Stimulated activated CD4-positive, alpha-beta T cell treated with anti-CD3 and anti-CD28 coated beads, Interleukin-2, amount 100 ng/mL, for 24 hours (primary cell): ENCODE measurements at regions not wholly inside any gene's neighbourhood (a gene's known extent, or its start where the extent isn't known, plus 50 kb on each side); places are given as distances from the start of the nearest gene placed in this dataset.

Experiments used
- DNase-seq, 2 donors: peaks; one replicate each; pipeline ENCODE4 v3.0.0-alpha.2; 2020

DNA sequence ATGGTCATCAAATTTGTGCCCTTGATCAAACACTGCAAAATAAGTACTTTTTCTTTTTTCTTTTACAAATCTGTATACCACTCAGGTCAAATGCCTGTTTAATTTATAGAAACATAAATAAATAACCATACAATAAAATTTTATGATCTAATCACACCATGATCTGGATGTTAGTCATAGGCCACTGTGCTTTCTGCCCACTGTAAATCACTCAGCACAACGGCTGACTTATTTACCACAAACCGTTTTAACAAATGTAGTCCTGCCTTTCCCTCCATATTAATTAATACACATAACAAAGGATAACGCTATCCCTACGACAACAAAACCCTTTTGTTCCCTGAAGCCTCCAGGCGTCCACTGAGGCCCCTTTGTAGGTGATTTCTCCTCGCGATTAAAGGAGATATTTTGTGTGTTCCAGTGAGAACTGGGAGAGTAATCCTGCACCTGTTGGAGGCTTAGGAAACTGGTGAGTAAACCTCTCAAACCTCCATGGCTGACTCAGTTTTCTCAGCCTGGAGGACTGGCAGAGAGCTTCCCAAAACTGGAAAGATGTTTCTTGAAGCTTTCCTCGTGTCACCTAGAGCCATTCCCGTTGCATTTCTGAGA is 477.1 kb upstream of the SGCG start:
- no peak for DNase-seq

DNA sequence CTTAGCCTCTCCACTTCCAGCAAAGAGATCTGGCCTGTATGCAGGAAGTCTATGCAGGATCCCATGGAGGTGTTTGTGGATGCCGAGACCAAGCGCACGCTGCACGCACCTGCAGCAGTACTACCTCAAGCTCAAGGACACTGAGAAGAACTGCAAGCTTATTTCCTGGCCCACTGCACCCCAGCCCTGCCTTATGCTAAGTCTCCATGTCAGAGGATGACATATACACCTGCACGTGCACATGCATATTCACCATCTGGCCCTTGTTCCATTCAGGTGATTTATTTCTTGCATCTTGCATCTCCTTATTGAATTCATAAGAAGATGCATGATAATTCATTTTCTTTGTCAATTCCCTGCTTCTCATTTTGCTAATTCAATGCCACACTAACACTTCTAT is 472.8 kb upstream of the SGCG start:
- DNase-seq, result no peak

DNA sequence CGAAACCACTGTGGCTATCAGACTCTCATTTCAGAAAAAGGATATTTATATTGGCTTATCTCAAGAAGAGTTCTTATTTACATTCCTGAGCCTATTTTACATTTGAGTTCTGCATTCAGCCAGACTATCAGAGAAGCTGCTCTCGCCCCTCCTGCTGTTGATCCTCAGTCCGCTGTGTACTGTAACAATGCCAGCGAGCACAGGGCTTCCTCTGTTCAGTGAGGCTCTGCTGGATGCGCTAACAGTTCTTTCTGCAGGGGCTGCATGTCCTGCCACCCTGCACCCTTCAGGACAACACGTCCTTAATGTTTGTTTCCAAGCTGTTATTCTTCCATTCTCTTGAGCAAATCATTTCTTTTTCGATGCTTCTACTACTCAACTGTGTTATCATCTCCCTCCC is 463.7 kb upstream of the SGCG start:
- DNase-seq, result no peak

DNA sequence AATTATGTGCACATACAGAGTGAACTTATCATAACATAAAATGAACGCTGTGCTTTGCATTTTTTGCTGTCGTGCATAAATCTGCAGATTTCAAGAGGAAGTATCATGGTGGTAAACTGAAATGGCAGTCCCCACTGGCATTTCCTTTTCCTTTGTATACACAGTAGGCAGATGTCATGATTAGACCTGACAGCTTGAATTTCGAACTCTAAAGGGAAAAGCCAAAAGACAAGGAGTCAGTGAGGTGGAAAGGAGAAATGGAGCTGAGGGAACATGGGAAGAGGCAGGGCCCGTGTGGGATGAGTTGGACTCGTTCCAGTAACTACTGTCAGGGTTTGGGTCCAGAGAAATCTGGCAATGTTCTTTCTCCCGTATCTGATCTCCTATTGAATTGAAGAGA is 454.1 kb upstream of the SGCG start:
- DNase-seq, result no peak

DNA sequence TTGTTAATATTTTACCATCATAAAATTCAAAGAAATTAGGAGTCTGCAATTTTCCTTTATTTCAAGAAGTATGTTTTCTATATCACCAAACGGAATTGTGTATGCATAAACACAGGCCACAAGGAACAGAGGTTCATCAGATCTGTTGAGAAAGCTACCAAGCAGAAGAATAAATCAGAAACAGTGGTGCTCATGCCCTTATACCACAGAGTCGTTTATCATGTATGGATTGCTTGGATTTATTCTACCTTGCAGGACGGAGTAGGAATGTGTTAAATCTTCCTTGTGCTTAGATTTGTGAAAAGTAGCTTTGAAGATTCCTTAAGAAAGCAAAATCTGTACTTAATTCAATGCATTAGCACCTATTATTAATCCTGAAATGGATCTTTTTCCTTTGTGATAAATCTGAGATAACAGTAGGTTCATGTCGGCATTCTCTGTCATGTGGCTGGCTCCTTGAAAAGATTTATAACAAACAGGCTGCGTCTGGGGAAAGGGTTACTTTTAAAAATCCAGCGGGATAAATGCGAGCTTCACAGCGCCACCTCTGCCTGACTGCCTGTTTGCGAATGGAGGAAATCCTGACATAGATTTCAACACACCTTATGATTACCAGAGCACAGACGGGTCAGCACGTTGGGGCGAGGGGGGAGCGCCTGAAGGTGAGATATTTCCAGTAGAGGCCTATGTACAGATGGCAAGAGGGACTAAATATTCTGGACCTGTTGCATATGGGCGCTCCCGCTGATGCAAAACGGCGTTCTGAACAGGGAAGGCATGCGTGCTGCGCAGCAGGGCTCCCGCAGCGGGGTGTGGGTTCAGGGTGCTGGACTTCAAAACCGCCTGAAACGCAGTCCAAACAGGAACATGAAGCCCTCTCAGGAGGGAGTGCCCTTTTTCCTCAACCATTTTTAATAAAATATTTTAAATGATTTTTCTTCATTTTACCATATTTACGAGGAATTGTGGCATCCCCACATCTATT is 445.5 kb upstream of the SGCG start:
- no peak for DNase-seq

DNA sequence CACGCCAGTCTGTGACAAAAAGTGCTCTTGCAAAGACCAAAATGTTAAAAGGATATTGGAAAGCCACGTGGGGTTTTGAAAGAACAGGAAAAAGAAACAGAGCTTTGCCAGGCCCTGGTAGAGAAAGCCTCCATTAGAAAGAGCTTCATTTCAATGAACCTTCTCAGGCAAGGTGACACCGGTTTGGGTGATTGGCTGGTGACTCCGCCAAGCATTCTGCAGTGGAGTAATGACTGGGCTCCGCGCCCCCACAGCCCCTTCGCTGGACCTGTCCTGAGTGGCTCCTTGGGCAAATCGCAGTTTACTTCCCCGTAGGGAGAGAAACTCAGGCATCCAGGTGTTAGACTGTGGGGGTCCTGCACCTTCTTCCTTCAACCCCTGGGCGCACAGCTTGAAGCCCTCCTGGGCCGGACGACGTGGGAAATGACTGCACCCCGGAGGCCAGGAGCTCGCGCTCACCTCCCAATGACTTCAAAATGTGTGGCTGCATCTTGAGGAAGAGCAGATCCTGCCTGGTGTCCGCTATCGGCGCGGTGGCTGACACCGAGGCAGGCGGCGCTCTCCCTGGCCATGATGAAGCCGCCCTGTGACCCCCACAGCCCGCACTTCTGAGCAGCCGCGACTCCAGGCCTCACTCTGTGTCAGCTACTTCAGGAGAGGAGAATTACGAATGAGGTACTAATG is 444.6 kb upstream of the SGCG start:
- no peak for DNase-seq

DNA sequence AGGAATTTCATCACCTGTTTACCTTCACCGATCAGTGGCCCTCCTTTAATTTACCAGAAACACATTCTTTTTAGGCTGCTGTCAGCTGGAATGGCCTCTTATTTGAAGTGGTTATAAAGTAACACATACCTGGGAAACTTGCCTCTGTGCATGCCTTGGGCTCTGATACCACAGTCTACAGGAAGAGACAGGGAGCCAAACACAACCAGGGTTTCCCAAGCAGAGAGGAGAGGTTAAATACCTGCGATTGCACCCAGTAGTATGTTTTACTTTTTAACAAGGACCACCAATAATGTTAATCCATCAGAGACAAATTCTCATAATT is 444.0 kb upstream of the SGCG start:
- no peak for DNase-seq

DNA sequence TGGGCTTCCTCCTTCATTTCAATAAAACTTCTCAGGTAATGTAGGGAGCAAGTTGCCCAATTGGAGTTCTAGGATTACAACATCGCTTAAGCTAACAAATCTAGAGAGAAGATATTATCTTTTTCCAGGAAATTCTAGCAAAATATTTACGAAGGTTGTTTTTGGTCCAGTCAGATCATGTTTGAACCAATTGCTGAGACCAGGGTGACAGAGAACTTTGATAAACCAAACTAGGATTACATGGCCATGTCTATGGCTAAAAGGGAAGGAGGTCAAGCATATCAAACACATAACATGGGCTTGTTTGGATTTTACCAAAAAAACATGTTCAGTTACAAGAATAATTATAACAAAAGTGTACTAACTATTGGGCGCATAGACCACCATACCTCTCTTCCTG is 442.4 kb upstream of the SGCG start:
- DNase-seq, result no peak

DNA sequence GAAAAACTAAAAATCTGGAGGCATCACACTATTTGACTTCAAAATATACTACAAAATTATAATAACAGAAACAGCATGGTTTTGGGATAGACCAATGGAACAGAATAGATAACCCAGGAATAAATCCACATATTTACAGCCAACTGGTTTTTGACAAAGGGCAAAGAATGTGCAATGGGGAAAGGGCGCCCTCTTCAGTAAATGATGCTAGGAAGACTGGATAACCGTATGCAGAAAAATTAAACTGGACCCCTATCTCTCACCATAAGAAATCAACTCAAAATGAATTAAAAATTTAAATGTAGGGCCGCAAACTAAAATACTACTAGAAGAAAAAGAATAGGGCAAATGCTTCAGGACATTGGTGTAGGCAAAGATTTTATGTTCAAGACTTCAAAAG is 440.5 kb upstream of the SGCG start:
- no peak for DNase-seq

DNA sequence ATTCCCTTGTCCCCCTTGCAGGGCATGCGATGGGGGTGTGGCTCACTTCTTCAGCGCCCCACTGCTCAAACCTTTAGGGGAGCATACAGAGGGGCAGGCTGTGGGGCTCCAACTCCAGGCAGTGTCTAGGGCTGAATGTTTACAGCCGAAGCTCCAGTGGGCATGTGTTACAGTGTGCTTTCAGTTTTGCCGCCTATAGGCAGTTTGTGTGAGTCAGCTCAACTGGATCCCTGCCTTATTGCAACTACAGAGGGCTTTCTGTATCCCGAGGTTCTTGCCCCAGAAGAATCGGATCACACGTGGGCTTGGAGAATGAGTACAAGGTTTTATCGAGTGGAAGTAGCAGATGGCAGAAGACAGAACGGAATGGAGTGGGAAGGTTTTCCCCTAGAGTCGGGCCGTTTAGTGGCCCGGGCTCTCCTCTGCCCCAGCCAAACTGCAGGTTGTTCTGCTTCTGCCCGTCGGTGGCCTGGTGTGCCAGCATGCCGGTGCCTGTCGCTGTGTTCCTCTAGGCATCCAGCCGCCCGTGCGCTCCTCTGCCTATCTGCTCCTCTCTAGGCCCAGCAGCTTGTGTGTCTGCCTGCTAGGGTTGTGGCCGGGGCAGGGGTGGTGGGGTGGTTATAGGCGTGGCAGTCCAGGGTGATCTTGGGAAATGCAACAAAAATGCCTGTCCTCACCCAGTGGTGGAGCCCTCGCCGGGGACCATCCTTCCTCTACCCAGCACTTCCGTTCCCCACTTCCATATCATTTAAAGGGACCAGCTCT is 435.9 kb upstream of the SGCG start:
- DNase-seq, result no peak

DNA sequence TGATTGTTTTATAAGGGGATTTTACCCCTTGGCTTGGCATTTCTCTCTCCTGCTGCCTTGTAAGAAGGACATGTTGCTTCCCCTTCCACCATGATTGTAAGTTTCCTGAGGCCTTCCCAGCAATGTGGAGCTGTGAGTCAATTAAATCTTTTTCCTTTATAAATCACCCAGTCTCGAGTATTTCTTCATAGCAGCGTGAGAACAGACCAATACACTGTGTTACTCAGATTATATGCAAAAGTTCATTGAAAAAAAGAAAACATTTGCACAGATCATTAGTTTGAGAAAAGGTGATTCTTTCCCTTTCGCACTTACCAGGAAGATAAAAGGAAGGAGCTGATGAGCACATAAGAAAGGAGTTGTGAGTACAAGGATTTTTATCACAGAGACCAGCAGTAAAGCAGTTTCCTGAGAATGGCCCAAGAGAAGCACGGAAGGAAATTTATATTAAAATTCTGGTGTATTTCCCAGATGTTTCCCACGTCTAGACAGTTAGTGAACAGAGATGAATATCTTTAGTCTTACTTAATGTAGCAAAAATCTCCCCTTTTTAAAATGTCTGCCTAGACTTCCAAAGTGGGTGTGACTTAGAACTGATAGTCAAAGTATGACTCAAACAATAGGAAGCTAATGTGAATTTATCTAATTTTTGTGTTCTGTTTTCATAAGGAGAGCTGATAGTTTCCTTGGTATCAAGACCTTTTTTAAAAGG is 431.8 kb upstream of the SGCG start:
- no peak for DNase-seq

DNA sequence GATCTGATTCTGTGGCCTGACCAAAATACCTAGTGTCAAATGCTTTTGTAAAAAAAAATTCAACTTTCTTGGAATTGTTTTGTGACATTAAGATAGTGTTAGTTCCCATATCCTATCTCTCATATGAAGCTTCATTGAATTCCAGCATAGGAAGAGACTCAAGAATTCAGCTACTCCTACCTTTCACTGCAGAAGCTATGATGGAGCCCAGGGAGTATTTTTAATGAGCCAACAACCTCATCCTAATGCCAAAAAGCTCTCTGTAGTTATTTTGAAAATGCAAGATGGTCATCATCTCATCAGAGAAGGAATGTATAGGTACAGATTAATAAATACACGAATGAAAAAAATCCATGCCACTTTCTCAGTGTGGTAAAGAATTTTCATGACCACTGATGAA is 431.2 kb upstream of the SGCG start:
- no peak for DNase-seq

DNA sequence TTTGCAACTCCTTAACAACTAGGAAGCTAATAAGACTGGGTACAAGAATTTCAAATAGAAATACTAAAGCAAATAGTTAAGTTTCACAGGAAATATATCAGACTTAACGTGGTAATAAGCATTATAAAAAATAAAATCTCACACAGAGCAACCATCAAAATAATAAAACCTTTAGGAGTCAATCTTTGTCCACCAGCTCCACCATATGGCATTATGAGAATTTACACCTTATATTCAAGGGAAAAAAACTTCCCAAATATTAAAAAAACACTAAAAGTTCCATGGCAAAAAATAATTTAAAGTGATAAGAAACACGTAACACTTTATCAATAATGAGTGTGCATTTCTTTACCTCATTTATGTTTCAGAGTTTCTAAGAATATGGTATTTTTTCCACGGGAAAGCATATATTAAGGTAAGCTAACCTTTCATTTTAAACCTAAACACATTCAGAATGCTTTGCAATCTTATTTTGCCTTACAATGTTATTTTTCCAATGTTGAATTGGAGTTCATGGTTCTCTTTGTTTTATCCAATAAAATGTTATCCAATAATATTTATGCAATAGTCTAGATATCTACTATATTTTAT is 423.2 kb upstream of the SGCG start:
- DNase-seq, result no peak

DNA sequence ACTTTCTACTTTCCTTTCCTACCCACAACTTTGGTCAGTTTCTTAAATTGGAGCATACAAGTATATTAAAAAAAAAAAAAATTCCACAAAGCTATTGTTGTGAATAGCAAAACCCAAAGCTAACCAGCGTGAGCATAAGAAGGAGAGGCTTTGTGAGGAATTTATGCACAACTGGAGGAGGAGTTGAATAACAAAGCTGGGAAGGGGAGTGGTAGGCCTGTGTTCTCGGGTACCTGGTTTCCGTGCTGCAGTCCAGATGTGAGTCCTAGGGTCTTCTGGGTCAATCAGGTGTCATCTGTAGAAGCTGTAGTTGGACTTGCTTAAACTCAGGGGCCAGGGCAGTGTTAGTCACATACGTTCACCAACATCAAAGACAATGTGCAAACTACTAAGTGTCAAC is 422.5 kb upstream of the SGCG start:
- DNase-seq, result no peak

DNA sequence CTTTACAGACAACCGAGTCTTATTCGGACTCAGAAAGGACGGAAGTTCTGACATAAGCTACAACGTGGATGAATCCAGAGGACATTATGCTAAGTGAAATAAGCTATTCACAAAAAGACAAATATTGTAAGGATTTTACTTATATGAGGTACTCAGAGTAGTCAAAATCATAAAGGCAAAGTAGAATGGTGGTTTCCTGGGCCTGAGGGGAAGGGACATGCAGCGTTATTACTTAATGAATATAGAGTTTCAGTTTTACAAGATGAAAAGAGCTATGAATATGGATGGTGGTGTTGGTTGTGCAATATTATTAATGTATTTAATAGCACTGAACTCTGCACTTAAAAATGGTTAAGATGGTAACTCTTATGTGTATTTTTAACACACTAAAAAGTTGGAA is 419.1 kb upstream of the SGCG start:
- DNase-seq, result no peak

DNA sequence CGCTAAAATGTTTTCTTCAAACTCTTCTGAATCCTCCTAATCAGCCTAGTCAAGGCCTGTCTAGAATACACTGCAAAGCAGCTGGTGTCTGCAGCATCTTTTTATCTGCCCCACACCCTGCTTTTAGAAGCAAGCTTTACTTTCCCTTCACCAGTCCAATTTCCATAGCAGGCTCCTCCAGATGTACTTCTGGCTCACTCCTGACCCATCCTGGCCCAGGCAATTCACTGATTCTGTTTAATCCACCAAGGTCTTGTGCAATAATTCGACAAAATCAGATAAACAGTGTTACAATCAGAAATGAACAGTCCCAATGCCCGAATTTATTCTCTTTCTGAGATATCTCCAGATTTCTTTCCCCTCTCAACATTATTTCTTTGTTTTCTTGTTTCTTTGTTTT is 415.2 kb upstream of the SGCG start:
- no peak for DNase-seq

DNA sequence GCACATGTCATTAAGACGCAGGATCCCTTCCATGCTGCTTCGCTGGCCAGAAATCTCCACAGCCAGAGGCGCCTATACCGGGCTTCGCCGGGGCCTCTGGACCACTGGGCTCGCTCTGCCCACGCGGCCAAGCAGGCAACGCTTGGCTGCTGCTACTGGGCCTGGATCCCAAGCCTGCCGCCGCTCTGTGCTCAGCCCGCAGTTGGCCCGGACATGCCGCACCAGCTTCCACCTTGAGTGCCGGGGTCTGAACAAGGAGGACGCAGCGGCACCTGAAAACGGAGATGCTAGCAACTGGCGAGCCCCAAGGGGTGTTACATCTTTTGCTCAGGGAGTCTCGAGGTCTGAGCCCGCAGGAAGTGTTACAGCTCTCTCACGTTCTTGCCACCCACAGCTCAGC is 409.9 kb upstream of the SGCG start:
- no peak for DNase-seq

DNA sequence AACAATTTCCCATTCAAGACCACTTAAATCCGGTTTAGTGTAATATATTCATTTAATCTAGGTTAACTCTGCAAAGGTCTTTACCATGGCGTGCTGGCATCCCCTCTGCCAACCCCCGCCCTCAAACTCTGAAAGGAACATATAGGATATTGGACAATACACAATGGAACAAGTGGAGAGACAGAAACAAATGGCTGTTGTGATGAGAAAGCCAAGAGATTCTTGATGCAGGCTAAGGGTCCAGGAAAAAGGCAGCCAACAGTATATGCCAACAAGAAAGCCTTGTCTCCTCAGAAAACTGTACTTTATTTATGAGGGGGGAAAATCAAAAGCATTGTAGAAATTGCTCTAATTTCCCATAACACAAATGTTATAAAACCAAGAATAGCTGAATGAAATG is 407.3 kb upstream of the SGCG start:
- no peak for DNase-seq

DNA sequence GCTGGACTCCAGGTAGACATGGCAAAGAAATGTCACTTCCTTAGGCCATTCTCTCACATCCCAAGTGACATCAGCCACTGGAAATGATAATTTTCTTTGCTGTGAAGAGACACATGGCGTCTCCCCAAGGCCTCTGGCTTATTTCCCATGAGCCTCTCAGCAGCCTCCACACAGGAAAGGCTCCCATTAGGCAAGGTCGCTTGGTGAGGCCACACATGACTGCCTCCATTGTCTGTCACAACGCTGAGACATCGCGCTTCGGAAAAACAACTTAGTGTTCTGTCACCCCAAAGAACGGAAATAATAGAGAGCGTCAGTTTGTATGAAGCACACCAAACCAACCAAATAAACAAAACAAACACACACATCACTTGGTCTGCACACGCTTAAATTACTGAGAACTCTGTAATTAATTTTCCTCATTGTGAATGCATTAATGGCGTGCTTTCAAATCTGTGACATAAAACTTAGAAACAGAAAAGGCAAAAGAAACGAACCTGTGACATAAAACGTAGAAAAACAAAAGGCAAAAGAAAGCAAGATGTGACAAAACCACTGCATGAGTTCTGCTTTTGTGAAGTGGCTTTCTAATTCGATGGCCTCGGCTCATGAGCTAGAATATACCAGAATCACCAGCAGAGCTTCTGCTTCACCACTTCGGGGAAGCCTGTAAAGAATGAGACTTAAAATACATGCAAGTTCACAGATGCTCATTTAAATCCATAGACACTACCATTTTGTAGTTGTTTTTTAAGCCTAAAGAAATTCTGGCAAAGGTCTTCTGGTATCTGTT is 404.2 kb upstream of the SGCG start:
- no peak for DNase-seq

DNA sequence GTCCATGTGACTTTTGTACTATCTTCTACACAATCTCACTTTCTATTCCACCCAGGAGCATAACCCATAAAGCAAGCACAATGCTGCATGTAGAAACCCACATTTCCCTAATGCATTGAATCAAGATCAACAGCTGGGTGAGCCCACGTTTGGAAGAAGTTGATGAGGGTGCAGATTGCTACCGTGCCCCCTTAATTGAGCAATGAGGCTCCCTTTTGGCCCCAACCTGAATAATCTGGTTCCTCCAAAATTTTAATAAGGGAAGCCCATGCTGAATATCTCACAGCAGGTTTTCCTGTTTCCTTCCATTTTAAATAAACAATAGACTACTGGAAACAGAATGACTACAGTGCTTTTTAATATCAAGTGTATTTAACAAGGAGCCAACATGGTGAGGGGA is 403.6 kb upstream of the SGCG start:
- DNase-seq, result no peak

DNA sequence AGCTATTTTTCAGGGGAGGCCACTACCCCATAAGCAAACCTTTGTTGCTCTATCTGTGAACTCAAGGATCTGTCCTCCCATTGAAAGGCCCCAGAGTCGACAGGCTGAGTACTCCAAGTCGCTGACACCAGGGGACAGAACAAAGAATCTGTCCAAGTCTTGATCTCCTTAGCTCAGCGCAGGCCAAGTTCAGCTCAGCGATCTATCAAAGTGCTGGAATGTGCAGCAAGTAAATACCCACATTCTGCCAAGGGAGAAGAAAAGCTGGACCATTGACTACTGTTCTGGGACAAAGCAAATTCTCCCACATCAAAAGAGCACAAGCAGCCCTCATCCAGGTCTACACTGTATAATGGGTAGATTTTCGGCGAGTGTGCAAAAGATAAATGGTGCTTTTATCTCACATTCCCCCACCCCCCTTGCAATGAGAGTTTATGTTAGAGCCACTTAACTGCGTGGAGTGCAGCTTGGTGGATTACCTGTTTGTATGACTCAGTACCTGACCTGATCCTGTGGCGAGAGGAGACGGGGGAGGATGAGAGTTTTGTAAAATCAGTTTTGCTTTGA is 391.7 kb upstream of the SGCG start:
- no peak for DNase-seq
